HCEC 1CT (cell line): ENCODE measurements at regions not wholly inside any gene's neighbourhood (a gene's known extent, or its start where the extent isn't known, plus 50 kb on each side); places are given as distances from the start of the nearest gene placed in this dataset.

Experiments
- DNase-seq: peaks from one replicate; pipeline ENCODE4 v3.0.0-alpha.2; 2017

- DNase-seq: no peak
These were observed 52.5 kb upstream of the PITX2 start for GRCh38 chr4:110675426-110675825.

GRCh38 chr4:110676241-110676640 is 53.4 kb upstream of the PITX2 start:
- DNase-seq: no peak

GRCh38 chr4:110678517-110679227 is 55.8 kb upstream of the PITX2 start:
- no peak for DNase-seq

GRCh38 chr4:110680265-110680664 is 57.4 kb upstream of the PITX2 start:
- DNase-seq: no peak

GRCh38 chr4:110681381-110681780 is 58.5 kb upstream of the PITX2 start:
- no peak for DNase-seq

GRCh38 chr4:110682311-110682710 is 59.4 kb upstream of the PITX2 start:
- no peak for DNase-seq

- DNase-seq: no peak
These were observed 60.7 kb upstream of the PITX2 start for GRCh38 chr4:110683601-110684000.

- DNase-seq: no peak
These were observed 79.4 kb upstream of the PITX2 start for GRCh38 chr4:110702326-110702725.

- DNase-seq: no peak
These were observed 82.0 kb upstream of the PITX2 start for GRCh38 chr4:110704748-110705439.

GRCh38 chr4:110705440-110705782 is 82.5 kb upstream of the PITX2 start:
- DNase-seq: no peak

- DNase-seq: no peak
These were observed 87.2 kb upstream of the PITX2 start for GRCh38 chr4:110710070-110710469.

- DNase-seq: no peak
These were observed 89.6 kb upstream of the PITX2 start for GRCh38 chr4:110712486-110712885.

GRCh38 chr4:110730318-110730717 is 107.4 kb upstream of the PITX2 start:
- DNase-seq: no peak

GRCh38 chr4:110733901-110734300 is 111.0 kb upstream of the PITX2 start:
- DNase-seq: no peak

- DNase-seq: no peak
These were observed 112.8 kb upstream of the PITX2 start for GRCh38 chr4:110735686-110736085.

- no peak for DNase-seq
These were observed 115.1 kb upstream of the PITX2 start for GRCh38 chr4:110737931-110738330.

- no peak for DNase-seq
These were observed 119.3 kb upstream of the PITX2 start for GRCh38 chr4:110742143-110742542.

GRCh38 chr4:110748071-110748470 is 125.2 kb upstream of the PITX2 start:
- no peak for DNase-seq

- DNase-seq: no peak
These were observed 128.3 kb upstream of the PITX2 start for GRCh38 chr4:110751183-110751582.

GRCh38 chr4:110751986-110752385 is 129.1 kb upstream of the PITX2 start:
- no peak for DNase-seq

GRCh38 chr4:110753466-110753865 is 130.6 kb upstream of the PITX2 start:
- DNase-seq: no peak

GRCh38 chr4:110754716-110755115 is 131.8 kb upstream of the PITX2 start:
- DNase-seq: no peak

- no peak for DNase-seq
These were observed 146.7 kb upstream of the PITX2 start for GRCh38 chr4:110769578-110769977.

GRCh38 chr4:110770353-110770752 is 147.5 kb upstream of the PITX2 start:
- DNase-seq: no peak

GRCh38 chr4:110778521-110778920 is 155.6 kb upstream of the PITX2 start:
- no peak for DNase-seq
